Ascending aorta (tissue), 2 donors: ENCODE measurements at regions not wholly inside any gene's neighbourhood (a gene's known extent, or its start where the extent isn't known, plus 50 kb on each side); places are given as distances from the start of the nearest gene placed in this dataset.

Experiments
- DNase-seq, 2 donors: peaks; one replicate each; pipeline ENCODE4 v3.0.0-alpha.2; 2019; ENCODE audit warnings: low spot score in 2 of 2
- H3K27ac ChIP-seq, 2 donors: fragments of 200-600 bp; sonication (generic); one replicate each; pipeline ENCODE4 v1.5.1; 2016 to 2017; ENCODE audit warnings: mild to moderate bottlenecking in 1 of 2
- H3K27me3 ChIP-seq: fragments of 200-600 bp; sonication (generic); one replicate; pipeline ENCODE4 v1.5.1; 2017
- H3K36me3 ChIP-seq, 2 donors: fragments of 200-600 bp; sonication (generic); one replicate each; pipeline ENCODE4 v1.5.1; 2016
- H3K4me1 ChIP-seq, 2 donors: fragments of 200-600 bp; sonication (generic); one replicate each; pipeline ENCODE4 v1.5.1; 2016 to 2017; ENCODE audit warnings: mild to moderate bottlenecking in 1 of 2
- H3K4me3 ChIP-seq, 2 donors: fragments of 200-600 bp; sonication (generic); one replicate each; pipeline ENCODE4 v1.5.1; 2016 to 2017; ENCODE audit warnings: mild to moderate bottlenecking in 1 of 2
- H3K9me3 ChIP-seq, 2 donors: fragments of 200-600 bp; sonication (generic); one replicate each; pipeline ENCODE4 v1.5.1; 2016
- CTCF ChIP-seq, 3 experiments: fragments of 200-600 bp in 2 of 3; fragments of 450-650 bp in 1 of 3; sonication (generic) in 2 of 3; IDR thresholded peaks; one replicate each; pipeline ENCODE4 v1.5.1; 2016 to 2019; ENCODE audit warnings: antibody characterized with exemption in 3 of 3, mild to moderate bottlenecking in 1 of 3, moderate library complexity in 1 of 3
- intact Hi-C: fragments of 100-400 bp; cut with DNase I; formaldehyde crosslinking; loops from one replicate; pipeline ENCODE4 v1.15.1; 2023

- Histone ChIP-seq H3K27ac (no peak overlapping the region), H3K36me3 (no peaks in the 10 kb centered on the region), H3K4me3 (no peak overlapping the region), H3K4me1 (peaks cover 3 to 15% of the 10 kb centered on the region in 2 donors), H3K27me3 (no peaks in the 10 kb centered on the region), H3K9me3 (peaks cover 0 to 3% of the 10 kb centered on the region in 2 donors)
- intact Hi-C loops, result loop anchor here (5.0 to 10.0 kb wide), 2 partner anchors 470 to 623 kb away; partner anchors contain the start of gene PDE3A
- DNase-seq, result no peak
- no peak for TF ChIP-seq CTCF (IDR thresholded peaks at IDR 0.05)
Observed at GRCh38 chr12:19744705-19745218, 305.5 kb downstream of the AEBP2 start.

GRCh38 chr12:19746471-19746870, 307.2 kb downstream of the AEBP2 start:
- no peak for DNase-seq
- H3K36me3 ChIP-seq, result no peaks in the 10 kb centered on the region
- no peak overlapping the region for H3K27ac ChIP-seq
- H3K9me3 ChIP-seq, result peaks cover 0 to 3% of the 10 kb centered on the region in 2 donors
- no peaks in the 10 kb centered on the region for H3K27me3 ChIP-seq
- peaks cover 0 to 8% of the 10 kb centered on the region in 2 donors for H3K4me1 ChIP-seq
- H3K4me3 ChIP-seq, result no peak overlapping the region
- no peak for TF ChIP-seq CTCF (IDR thresholded peaks at IDR 0.05)
- intact Hi-C loops, result loop anchor here (10.0 kb wide), 1 partner anchor 468 kb away; no protein-coding TSS in a partner anchor

GRCh38 chr12:19749906-19750574, 310.7 kb downstream of the AEBP2 start:
- no peaks in the 10 kb centered on the region for H3K36me3 ChIP-seq
- TF ChIP-seq CTCF (IDR thresholded peaks at IDR 0.05), result no peak

GRCh38 chr12:19751078-19751477, 311.8 kb downstream of the AEBP2 start:
- H3K36me3 ChIP-seq, result no peaks in the 10 kb centered on the region
- H3K4me1 ChIP-seq, result peaks cover 0 to 8% of the 10 kb centered on the region in 2 donors
- no peak for DNase-seq
- no peak overlapping the region for H3K4me3 ChIP-seq
- peaks cover 3 to 15% of the 10 kb centered on the region in 2 donors for H3K9me3 ChIP-seq
- intact Hi-C loops, result no loop called here
- H3K27ac ChIP-seq, result no peak overlapping the region
- H3K27me3 ChIP-seq, result no peaks in the 10 kb centered on the region
- TF ChIP-seq CTCF (IDR thresholded peaks at IDR 0.05), result no peak

More at GRCh38 chr12:19749906-19750574, 310.7 kb downstream of the AEBP2 start:
- H3K27ac ChIP-seq, result peak overlapping the region in 1 of 2 donors; percentile 13
- no peaks in the 10 kb centered on the region for H3K27me3 ChIP-seq
- DNase-seq, result no peak
- H3K4me1 ChIP-seq, result peaks cover 0 to 8% of the 10 kb centered on the region in 2 donors
- H3K9me3 ChIP-seq, result peaks cover 3 to 15% of the 10 kb centered on the region in 2 donors
- intact Hi-C loops, result loop anchor here (10.0 kb wide), 1 partner anchor 465 kb away; no protein-coding TSS in a partner anchor
- H3K4me3 ChIP-seq, result no peak overlapping the region

- DNase-seq, result no peak
- Histone ChIP-seq H3K27ac (no peak overlapping the region), H3K9me3 (peaks cover 3 to 15% of the 10 kb centered on the region in 2 donors), H3K36me3 (no peaks in the 10 kb centered on the region), H3K27me3 (no peaks in the 10 kb centered on the region), H3K4me3 (no peak overlapping the region), H3K4me1 (peaks cover 0 to 8% of the 10 kb centered on the region in 2 donors)
- no peak for TF ChIP-seq CTCF (IDR thresholded peaks at IDR 0.05)
- intact Hi-C loops, result no loop called here
Observed at GRCh38 chr12:19752712-19753111, 313.4 kb downstream of the AEBP2 start.
